HUES48 (cell line): ENCODE measurements at regions not wholly inside any gene's neighbourhood (a gene's known extent, or its start where the extent isn't known, plus 50 kb on each side); places are given as distances from the start of the nearest gene placed in this dataset.
"Not testable (repeated sequence)": the region's sequence is repeated elsewhere in the genome, so short reads cannot be mapped to it uniquely, and the experiment has no call there.

Source experiments
- H3K27ac ChIP-seq: one replicate; pipeline ENCODE4 v1.7.0; 2013; ENCODE audit warnings: low read depth, low read length, inconsistent platforms
- H3K27me3 ChIP-seq: 2 replicates; pipeline ENCODE4 v1.6.1; 2013; ENCODE audit warnings: mild to moderate bottlenecking, low read length; ENCODE audit not compliant: control insufficient read depth, insufficient read depth
- H3K36me3 ChIP-seq: 2 replicates; pipeline ENCODE4 v1.6.1; 2013; ENCODE audit warnings: low read length; ENCODE audit not compliant: control insufficient read depth, insufficient read depth
- H3K4me1 ChIP-seq: 2 replicates; pipeline ENCODE4 v1.6.1; 2013; ENCODE audit warnings: mild to moderate bottlenecking, low read length; ENCODE audit not compliant: control insufficient read depth, insufficient read depth
- H3K4me3 ChIP-seq: 2 replicates; pipeline ENCODE4 v1.5.1; 2013; ENCODE audit warnings: mild to moderate bottlenecking, low read depth, low read length
- H3K9ac ChIP-seq: 2 replicates; pipeline ENCODE4 v1.6.1; 2013; ENCODE audit warnings: mild to moderate bottlenecking, low read depth, low read length, moderate library complexity
- H3K9me3 ChIP-seq: 2 replicates; pipeline ENCODE4 v1.6.1; 2013; ENCODE audit warnings: low read length; ENCODE audit not compliant: control insufficient read depth, insufficient read depth

DNA sequence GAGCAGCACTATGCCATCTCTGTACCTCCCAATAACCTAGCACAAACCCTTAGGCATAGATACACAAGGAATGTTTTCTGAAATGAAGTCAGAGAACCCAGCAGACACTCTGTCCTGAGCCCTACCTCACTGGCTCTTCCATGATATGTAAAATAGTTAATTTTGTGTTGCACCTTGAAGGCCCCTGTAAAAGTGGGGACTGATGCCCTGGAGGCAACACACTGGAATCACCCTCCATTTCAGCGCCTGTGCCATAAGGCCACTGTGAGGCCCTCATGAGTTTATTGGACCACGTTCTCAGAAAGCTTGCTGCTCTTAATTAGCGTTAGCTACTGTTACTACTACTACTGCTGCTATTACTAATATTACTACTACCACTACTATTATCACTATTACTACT is 670.1 kb upstream of the SOX11 start:
- no peaks in the 10 kb centered on the region for H3K36me3 ChIP-seq
- H3K9me3 ChIP-seq, result peaks cover 18% of the 10 kb centered on the region
- H3K27me3 ChIP-seq, result no peaks in the 10 kb centered on the region
- no peak overlapping the region for H3K4me3 ChIP-seq
- no peak overlapping the region for H3K9ac ChIP-seq
- no peaks in the 10 kb centered on the region for H3K4me1 ChIP-seq
- H3K27ac ChIP-seq, result no peak overlapping the region

DNA sequence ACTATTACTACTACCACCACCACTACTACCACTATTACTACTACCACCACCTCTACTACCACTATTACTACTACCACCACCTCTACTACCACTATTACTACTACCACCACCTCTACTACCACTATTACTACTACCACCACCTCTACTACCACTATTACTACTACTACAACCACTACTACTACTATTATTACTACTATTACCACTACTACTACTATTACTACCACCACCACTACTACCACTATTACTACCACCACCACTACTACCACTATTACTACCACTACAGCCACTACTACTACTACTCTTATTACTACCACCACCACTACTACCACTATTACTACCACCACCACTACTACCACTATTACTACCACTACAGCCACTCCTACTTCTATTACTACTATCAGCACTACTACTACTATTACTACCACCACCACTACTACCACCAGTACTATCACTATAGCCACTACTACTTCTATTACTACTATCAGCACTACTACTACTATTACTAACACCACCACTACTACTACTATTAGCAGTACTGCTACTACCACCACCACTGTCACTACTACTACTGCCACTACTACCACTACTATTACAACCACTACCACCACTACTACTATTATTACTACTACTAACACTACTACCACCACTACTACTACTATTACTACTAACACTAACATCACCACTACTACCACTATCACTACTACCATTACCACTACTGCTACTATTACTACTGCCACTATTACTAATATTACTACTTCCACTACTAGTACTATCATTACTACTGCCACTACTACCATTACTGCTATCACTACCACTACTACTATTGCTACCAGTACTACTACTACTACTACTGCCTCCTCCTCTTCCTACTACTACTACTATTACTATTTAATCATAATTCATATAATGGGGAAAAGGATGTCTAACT is 669.2 kb upstream of the SOX11 start:
- not testable (repeated sequence) for H3K9ac ChIP-seq, H3K4me1 ChIP-seq, H3K27me3 ChIP-seq, H3K36me3 ChIP-seq, H3K27ac ChIP-seq
- H3K9me3 ChIP-seq, result peaks cover 18% of the 10 kb centered on the region
- H3K4me3 ChIP-seq, result peak overlapping the region; percentile 31; the same call in 1 of the 2 replicates

DNA sequence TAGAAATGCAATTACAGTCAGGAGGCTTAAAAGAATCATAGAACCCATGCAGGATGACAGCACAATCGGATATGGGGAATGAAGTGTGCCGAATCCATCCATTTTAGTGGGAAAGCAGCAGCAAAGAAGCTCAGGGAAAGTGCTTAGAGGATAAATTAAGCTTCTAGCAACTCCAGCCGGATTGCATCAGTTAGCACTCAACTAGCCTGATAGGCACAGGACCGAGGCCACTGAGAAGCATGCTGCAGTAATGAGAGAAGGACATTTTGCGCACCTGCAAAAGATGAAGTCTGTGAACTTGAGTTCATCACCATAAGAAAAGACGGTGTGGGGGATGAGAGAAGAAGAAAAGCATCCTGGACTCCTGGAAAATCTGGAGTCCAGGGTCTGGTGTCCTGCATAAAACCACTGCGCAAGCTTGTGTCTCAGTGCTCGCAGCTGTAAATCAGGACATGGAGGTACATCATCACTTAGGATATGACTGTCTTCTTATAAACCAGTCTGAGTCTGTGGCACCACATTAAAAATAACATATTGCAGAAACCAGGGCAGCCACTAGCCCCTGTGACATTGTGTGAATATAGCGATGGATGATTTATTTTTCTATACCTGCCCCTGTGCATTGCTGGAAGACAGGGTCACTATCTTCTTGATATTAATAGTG is 665.5 kb upstream of the SOX11 start:
- no peaks in the 10 kb centered on the region for H3K36me3 ChIP-seq
- no peaks in the 10 kb centered on the region for H3K4me1 ChIP-seq
- H3K9me3 ChIP-seq, result peaks cover 18% of the 10 kb centered on the region
- H3K27ac ChIP-seq, result no peak overlapping the region
- H3K27me3 ChIP-seq, result no peaks in the 10 kb centered on the region
- no peak overlapping the region for H3K9ac ChIP-seq
- H3K4me3 ChIP-seq, result no peak overlapping the region

DNA sequence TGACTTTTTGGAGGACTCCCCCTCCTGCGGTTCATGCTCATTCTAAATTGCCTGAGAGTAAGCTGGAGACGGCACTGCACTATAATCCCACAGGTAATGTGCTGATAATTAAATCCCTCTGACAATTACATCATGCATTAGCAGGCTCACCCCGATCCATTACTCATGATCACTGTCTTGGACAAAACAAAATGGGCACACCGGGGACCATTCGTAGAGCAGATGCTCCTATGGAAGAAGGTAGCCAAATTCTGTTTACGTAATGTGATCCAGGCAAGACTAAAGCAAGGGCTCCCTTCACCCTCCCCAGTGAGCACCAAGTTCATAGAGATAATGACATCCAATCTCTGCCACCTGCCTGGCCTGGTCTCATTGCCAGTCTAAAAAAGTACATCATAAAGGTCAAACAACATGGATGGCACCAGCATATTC is 657.1 kb upstream of the SOX11 start:
- Histone ChIP-seq H3K9ac (no peak overlapping the region), H3K9me3 (no peaks in the 10 kb centered on the region), H3K36me3 (no peaks in the 10 kb centered on the region), H3K27me3 (no peaks in the 10 kb centered on the region), H3K27ac (no peak overlapping the region), H3K4me1 (no peaks in the 10 kb centered on the region), H3K4me3 (no peak overlapping the region)

DNA sequence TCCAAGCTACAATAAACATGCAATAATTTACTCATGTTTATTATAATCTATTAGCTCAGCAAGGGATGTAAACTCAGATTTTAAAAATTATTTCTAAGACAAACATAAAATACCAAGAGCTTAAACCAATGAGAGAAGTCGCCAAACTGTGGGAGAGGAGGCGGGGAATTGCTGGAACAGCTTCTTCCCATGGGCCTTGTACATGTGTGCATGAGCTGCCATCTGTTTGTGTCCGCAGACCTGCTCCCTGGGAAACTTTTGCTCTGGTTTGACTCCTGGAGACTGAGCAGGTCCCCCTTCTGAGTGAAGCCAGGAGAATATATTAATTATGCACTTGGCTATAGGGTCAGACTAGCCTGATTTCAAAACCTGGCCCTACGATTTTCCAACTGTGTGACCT is 655.9 kb upstream of the SOX11 start:
- Histone ChIP-seq H3K4me3 (no peak overlapping the region), H3K27ac (no peak overlapping the region), H3K9ac (no peak overlapping the region), H3K36me3 (no peaks in the 10 kb centered on the region), H3K4me1 (no peaks in the 10 kb centered on the region), H3K27me3 (no peaks in the 10 kb centered on the region), H3K9me3 (no peaks in the 10 kb centered on the region)

DNA sequence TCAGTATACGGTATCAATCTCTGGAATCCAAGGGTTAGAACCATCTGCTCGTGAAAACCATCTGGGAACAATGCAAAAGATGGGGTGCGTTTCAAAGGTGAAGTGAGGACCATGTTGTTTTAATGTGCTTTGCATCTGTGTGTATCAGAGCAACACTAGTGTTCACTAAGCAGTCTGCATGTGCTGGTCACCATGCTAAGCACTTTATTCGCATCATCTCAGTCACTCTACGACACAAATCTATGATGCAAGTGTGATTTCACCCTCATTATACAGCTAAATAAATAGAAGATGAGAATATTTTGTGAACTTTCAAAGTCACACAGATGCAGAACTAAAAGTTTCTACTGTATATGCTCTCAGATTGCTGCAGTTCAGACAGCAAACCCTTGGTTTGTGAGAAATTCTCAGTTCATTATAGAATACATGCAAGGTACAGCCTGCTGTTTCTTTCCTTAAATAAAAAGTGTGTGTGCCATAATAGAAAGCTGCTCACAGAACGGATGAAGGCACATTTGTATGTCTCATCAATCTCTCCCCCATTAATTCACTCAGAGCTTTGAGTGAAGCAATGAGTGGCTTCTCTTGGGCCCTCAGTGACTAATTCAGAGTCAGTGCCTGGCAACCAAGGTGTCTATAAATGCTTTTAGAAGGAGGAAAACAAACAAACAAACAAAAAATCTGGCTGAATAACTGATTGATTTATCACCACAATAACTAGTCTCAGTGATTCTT is 652.8 kb upstream of the SOX11 start:
- no peaks in the 10 kb centered on the region for H3K4me1 ChIP-seq
- no peaks in the 10 kb centered on the region for H3K27me3 ChIP-seq
- no peak overlapping the region for H3K27ac ChIP-seq
- no peak overlapping the region for H3K4me3 ChIP-seq
- no peaks in the 10 kb centered on the region for H3K36me3 ChIP-seq
- no peak overlapping the region for H3K9ac ChIP-seq
- H3K9me3 ChIP-seq, result no peaks in the 10 kb centered on the region

DNA sequence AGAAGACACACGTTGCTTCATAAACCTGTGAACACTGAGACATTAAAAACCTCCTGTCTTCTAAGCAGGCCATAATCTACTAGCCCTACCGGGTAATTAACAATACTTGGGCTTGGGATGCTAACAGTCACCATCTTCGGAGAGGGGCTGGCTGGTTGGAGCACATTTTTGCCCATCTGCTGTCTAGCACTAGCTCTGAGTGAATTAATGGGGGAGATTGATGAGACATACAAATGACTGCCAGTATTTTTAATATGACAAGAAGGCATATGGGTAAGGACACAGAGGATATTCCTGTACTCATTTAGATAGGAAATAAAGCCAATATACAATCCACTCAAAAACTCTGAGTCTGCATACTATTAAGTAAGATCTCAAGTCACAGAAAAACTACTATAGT is 651.6 kb upstream of the SOX11 start:
- no peaks in the 10 kb centered on the region for H3K4me1 ChIP-seq
- no peaks in the 10 kb centered on the region for H3K9me3 ChIP-seq
- H3K36me3 ChIP-seq, result no peaks in the 10 kb centered on the region
- no peak overlapping the region for H3K27ac ChIP-seq
- no peak overlapping the region for H3K4me3 ChIP-seq
- H3K27me3 ChIP-seq, result no peaks in the 10 kb centered on the region
- H3K9ac ChIP-seq, result no peak overlapping the region

DNA sequence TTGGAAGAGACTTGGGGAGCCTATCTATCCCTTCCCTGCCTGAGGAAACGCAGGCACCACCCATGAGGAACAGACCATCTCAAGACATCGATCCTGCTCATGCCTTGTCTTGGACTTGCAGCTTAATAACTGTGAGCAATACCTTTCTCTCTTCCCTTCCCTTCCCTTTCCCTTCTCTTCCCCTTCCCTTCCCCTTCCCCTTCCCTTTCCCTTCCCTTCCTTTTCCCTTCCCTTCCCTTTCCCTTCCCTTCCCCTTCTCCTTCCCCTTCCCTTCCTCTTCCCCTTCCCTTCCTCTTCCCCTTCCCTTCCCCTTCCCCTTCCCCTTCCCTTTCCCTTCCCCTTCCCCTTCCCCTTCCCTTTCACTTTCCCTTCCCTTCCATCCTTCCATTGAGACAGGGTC is 650.7 kb upstream of the SOX11 start:
- Histone ChIP-seq H3K4me3 (no peak overlapping the region), H3K27me3 (no peaks in the 10 kb centered on the region), H3K9ac (no peak overlapping the region), H3K4me1 (no peaks in the 10 kb centered on the region), H3K36me3 (no peaks in the 10 kb centered on the region), H3K27ac (no peak overlapping the region), H3K9me3 (no peaks in the 10 kb centered on the region)

DNA sequence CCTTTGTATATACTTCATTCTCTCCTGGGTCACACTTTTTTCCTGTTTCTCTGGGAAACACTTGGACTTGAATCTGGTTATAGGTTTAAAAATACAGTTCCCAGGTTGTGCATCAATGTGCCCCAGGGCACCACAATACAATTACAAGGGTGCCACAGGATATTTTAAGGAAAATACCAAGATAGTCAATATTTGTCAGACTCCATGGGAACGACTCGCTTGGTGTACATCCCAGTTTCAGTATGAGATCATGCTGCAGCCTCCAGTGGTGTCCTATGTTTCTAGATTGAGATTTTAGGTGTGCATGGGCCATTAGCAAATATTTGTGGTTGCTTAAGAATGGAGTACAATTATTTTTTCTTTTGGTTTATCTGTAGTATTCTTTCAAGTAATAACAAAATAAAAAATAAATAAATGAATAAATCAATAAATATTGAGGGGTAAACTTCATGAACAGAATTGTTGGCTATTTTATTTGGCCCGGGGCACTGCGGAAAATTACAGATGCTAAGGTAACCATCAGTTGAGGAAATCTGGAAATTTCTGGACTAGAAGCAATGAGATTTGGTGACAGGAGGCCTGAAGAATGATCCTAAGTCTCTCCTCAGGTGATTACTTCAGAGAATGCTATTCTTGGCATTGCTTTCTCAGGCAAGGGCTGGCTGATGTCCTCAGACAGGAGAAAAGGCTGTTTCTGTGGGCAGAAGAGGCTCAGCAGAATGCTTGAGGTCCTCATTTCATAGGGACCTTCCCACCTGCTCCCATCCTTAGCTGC is 649.3 kb upstream of the SOX11 start:
- no peak overlapping the region for H3K27ac ChIP-seq
- H3K36me3 ChIP-seq, result no peaks in the 10 kb centered on the region
- no peak overlapping the region for H3K9ac ChIP-seq
- no peak overlapping the region for H3K4me3 ChIP-seq
- no peaks in the 10 kb centered on the region for H3K9me3 ChIP-seq
- H3K27me3 ChIP-seq, result no peaks in the 10 kb centered on the region
- H3K4me1 ChIP-seq, result no peaks in the 10 kb centered on the region

DNA sequence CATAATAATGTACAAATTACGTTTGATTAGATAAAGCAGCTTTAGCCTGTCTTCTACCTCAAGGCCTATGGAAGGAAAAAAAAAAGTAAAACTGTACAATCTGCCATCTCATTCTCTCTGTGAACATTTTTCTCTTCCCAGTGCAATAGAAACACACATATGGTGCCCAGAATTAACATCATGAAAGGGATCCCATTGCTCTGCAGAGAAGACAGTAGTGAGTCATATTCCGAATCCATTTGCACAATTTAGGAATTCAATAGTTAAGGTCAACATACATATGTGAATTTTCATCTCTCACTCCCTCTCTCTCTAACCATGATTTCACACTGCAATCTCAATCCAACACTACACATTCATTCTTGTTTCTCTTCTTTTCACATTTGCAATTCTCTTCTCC is 640.9 kb upstream of the SOX11 start:
- H3K27me3 ChIP-seq, result no peaks in the 10 kb centered on the region
- no peak overlapping the region for H3K27ac ChIP-seq
- no peaks in the 10 kb centered on the region for H3K9me3 ChIP-seq
- no peak overlapping the region for H3K9ac ChIP-seq
- no peak overlapping the region for H3K4me3 ChIP-seq
- H3K4me1 ChIP-seq, result no peaks in the 10 kb centered on the region
- H3K36me3 ChIP-seq, result no peaks in the 10 kb centered on the region
